GM06990 (cell line): ENCODE measurements at regions not wholly inside any gene's neighbourhood (a gene's known extent, or its start where the extent isn't known, plus 50 kb on each side); places are given as distances from the start of the nearest gene placed in this dataset.

Source experiments
- DNase-seq: peaks from one replicate; pipeline ENCODE4 v3.0.0-alpha.2; 2011; ENCODE audit not compliant: insufficient read length; ENCODE audit errors: extremely low read depth
- H3K27me3 ChIP-seq: replicated peaks from 2 replicates; pipeline ENCODE4 v1.6.0; 2011; ENCODE audit warnings: low read length; ENCODE audit not compliant: control insufficient read depth, insufficient read depth
- H3K36me3 ChIP-seq: 2 replicates; pipeline ENCODE4 v1.5.1; 2011; ENCODE audit warnings: low read length; ENCODE audit not compliant: control insufficient read depth, insufficient read depth
- H3K4me3 ChIP-seq: replicated peaks from 2 replicates; pipeline ENCODE4 v1.5.1; 2011; ENCODE audit warnings: low read depth, mild to moderate bottlenecking, control low read depth, low read length
- TF ChIP-seq, protein P1 (sequence below): IDR thresholded peaks from 2 replicates; pipeline ENCODE4 v1.5.1; 2011; ENCODE audit warnings: low read length, control low read depth, mild to moderate bottlenecking, inconsistent platforms; ENCODE audit not compliant: insufficient read depth, poor library complexity, severe bottlenecking

DNA sequence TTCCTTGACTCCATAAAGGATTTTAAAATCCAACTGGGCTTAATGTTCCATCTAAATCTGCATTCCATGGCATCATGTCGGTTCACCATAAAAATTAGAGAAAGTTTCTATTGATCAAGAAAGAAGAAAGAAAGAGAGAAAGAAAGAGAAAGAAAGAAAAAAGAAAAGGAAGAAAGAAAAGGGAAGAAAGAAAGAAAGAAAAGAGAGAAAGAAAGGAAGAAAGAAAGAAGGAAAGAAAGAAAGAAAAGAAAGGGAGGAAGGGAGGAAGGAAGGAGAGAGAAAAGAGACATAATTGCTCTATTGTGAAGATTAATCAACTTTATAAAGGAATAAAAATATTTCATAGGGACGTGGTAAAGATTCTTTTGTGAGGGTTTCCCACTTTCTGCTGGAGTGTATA, 329.2 kb downstream of the DLEU7 start:
- no peak overlapping the region for H3K4me3 ChIP-seq
- TF ChIP-seq, protein P1, sequence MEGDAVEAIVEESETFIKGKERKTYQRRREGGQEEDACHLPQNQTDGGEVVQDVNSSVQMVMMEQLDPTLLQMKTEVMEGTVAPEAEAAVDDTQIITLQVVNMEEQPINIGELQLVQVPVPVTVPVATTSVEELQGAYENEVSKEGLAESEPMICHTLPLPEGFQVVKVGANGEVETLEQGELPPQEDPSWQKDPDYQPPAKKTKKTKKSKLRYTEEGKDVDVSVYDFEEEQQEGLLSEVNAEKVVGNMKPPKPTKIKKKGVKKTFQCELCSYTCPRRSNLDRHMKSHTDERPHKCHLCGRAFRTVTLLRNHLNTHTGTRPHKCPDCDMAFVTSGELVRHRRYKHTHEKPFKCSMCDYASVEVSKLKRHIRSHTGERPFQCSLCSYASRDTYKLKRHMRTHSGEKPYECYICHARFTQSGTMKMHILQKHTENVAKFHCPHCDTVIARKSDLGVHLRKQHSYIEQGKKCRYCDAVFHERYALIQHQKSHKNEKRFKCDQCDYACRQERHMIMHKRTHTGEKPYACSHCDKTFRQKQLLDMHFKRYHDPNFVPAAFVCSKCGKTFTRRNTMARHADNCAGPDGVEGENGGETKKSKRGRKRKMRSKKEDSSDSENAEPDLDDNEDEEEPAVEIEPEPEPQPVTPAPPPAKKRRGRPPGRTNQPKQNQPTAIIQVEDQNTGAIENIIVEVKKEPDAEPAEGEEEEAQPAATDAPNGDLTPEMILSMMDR: no peak
- no peaks in the 10 kb centered on the region for H3K36me3 ChIP-seq
- DNase-seq: no peak
- H3K27me3 ChIP-seq: no peaks in the 10 kb centered on the region

DNA sequence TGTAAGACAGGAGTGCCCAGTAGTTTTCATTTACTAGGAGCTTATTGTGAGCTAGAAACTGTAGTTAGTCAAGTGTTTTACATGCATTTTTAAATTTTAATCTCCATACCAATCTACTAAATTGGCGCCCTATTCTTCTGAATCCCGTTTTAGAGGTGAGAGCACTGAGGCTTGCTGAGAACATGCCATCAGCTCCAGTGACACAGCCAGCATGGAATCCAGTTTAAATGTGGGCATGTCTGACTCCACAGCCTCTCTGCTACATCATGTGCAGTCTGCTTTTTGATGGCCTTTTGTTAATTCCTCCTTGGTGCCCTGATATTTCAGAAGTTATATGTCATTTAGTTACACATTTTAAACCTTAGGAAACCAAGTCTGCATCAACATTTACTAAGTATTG, 325.4 kb downstream of the DLEU7 start:
- DNase-seq: no peak
- Histone ChIP-seq H3K27me3 (no peaks in the 10 kb centered on the region), H3K4me3 (no peak overlapping the region), H3K36me3 (no peaks in the 10 kb centered on the region)
- TF ChIP-seq, protein P1: no peak

DNA sequence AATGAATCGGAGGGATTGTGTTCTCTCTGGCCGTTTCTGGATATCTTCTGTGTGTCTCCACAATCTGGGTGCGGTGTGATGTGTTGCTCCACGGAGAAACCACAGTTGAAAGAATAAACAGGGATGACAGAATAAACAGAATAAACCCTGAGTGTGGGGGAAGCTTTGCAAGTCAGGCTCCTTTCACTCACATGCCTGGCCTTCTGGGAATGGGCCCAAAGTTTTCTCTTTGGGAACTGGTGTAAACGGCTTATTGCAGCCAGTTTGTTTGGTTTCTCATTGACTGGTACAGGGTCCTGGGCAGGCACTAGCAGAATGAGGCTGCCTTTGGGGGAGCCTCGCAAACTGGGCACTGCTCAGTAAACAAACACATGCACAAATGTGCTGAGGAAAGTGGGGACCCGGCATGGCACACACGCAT, 324.7 kb downstream of the DLEU7 start:
- no peaks in the 10 kb centered on the region for H3K27me3 ChIP-seq
- no peak overlapping the region for H3K4me3 ChIP-seq
- no peak for DNase-seq
- no peaks in the 10 kb centered on the region for H3K36me3 ChIP-seq
- TF ChIP-seq, protein P1: no peak

DNA sequence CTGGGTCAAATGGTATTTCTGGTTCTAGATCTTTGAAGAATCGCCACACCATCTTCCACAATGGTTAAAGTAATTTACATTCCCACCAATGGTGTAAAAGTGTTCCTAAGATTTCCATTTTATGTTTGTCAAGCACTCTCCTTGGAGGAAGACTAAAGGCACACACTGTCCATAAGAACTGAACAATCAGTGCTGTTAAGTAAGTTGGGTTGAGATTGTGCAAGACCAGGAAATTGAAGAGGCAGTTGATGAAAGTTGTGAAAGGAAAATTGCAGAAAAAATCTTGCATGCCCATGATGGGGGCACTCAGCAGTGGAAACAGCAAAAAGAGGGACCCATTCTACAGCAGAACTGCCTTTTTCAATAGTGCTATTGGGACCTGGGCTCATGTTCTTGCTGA, 323.6 kb downstream of the DLEU7 start:
- DNase-seq: no peak
- no peaks in the 10 kb centered on the region for H3K27me3 ChIP-seq
- H3K36me3 ChIP-seq: no peaks in the 10 kb centered on the region
- H3K4me3 ChIP-seq: no peak overlapping the region
- TF ChIP-seq, protein P1: no peak

DNA sequence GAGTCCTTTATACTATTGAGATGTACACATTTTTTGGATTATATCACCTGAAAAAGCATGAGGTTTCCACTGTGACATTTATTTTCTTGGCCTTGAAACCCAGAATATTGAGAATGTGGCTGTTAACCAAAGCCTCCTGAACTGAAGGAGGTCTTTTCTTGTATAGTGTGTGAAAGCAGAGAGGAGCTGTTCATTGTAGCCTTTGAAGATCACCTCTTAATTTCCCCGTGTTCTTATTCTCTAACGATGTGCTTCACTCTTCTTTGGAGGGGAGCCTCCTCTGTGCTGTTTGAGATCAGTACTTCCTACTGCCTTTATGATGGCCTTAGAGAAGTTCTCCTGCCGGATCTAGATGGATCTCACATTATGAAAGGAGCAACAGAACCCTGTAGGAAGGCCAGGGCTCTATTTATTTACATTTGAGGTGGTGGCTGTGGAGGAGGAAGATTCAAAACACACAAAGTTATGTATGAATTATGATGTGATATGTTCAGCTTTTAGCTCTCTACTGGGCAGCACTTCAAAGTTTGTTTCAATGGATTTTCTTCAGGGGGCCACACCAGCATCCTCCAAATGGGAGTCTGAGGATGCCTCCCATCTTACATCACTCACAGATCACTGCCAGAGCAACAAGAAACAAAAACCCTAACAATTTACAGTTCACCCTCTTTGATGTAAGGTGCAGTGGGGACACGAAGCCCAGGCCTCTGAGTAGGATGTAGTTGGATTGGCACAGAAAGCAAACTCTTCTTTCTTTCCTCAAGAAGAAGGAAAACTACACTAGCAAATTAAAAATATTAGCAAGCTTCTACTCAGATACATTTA, 322.3 kb downstream of the DLEU7 start:
- DNase-seq: no peak
- no peak overlapping the region for H3K4me3 ChIP-seq
- H3K36me3 ChIP-seq: no peaks in the 10 kb centered on the region
- TF ChIP-seq, protein P1: no peak
- H3K27me3 ChIP-seq: no peaks in the 10 kb centered on the region

DNA sequence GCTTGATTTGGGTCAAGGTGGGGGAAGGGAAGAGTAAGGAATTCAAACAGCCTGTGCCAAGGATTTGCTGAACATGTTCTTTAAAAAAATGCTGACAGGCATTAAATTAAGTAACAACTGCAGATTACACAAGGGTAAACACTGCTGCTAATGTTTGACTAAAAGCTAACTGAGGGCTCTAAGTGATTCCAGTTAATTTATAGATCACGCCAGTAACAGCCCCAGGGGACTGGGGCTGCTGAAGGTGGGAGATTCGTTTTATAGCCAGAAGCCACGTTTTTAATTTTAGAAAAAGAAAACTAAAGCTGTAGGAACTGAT, 321.7 kb downstream of the DLEU7 start:
- Histone ChIP-seq H3K36me3 (no peaks in the 10 kb centered on the region), H3K27me3 (no peaks in the 10 kb centered on the region), H3K4me3 (no peak overlapping the region)
- TF ChIP-seq, protein P1: no peak
- no peak for DNase-seq
